Panc1 (cell line): ENCODE measurements at regions not wholly inside any gene's neighbourhood (a gene's known extent, or its start where the extent isn't known, plus 50 kb on each side); places are given as distances from the start of the nearest gene placed in this dataset.

Experiments
- POLR2AphosphoS5 ChIP-seq: IDR thresholded peaks from 2 replicates; pipeline ENCODE4 v1.6.1; 2012; ENCODE audit warnings: mild to moderate bottlenecking, low read depth, low read length, moderate library complexity
- REST ChIP-seq, 2 experiments: IDR thresholded peaks; 2 replicates each; pipeline ENCODE4 v1.6.1; 2011 to 2012; ENCODE audit warnings: low read depth in 2 of 2, control low read depth in 1 of 2, low read length in 1 of 2, mild to moderate bottlenecking in 1 of 2, moderate library complexity in 1 of 2; ENCODE audit not compliant: insufficient read depth in 1 of 2
- TF ChIP-seq, protein P1 (sequence below): fragments of 450-650 bp; IDR thresholded peaks from 2 replicates; pipeline ENCODE4 v1.5.1; 2017; ENCODE audit warnings: mild to moderate bottlenecking

- TF ChIP-seq, protein P1, sequence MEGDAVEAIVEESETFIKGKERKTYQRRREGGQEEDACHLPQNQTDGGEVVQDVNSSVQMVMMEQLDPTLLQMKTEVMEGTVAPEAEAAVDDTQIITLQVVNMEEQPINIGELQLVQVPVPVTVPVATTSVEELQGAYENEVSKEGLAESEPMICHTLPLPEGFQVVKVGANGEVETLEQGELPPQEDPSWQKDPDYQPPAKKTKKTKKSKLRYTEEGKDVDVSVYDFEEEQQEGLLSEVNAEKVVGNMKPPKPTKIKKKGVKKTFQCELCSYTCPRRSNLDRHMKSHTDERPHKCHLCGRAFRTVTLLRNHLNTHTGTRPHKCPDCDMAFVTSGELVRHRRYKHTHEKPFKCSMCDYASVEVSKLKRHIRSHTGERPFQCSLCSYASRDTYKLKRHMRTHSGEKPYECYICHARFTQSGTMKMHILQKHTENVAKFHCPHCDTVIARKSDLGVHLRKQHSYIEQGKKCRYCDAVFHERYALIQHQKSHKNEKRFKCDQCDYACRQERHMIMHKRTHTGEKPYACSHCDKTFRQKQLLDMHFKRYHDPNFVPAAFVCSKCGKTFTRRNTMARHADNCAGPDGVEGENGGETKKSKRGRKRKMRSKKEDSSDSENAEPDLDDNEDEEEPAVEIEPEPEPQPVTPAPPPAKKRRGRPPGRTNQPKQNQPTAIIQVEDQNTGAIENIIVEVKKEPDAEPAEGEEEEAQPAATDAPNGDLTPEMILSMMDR: no peak
- no peak for TF ChIP-seq POLR2AphosphoS5
- TF ChIP-seq REST (IDR thresholded peaks at IDR 0.05; ENCODE audit: insufficient read depth in 1 of 2, low read depth in 2 of 2, low read length in 1 of 2): no peak
Observed at GRCh38 chr1:55773211-55773940, 558.2 kb upstream of the USP24 start.
